SK-N-SH treated with all-trans-retinoic acid at 6 μM for 48 hours (cell line): ENCODE measurements at regions not wholly inside any gene's neighbourhood (a gene's known extent, or its start where the extent isn't known, plus 50 kb on each side); places are given as distances from the start of the nearest gene placed in this dataset.

Experiments used
- ATAC-seq: fragments of 200-7000 bp; cut with Tn5 transposase; 3 replicates; pipeline ENCODE4 v1.9.1; 2020; ENCODE audit warnings: mild to moderate bottlenecking, moderate library complexity
- ARNTL ChIP-seq: fragments of 450-650 bp; formaldehyde crosslinking; IDR thresholded peaks from 2 replicates; pipeline ENCODE4 v1.5.0; 2020; ENCODE audit warnings: low read depth, mild to moderate bottlenecking, moderate library complexity, borderline replicate concordance
- BACH2 ChIP-seq: fragments of 250-450 bp; sonication (Bioruptor Pico); IDR thresholded peaks from 2 replicates; pipeline ENCODE4 v1.9.0; 2021; ENCODE audit warnings: mild to moderate bottlenecking, borderline replicate concordance
- CREB5 ChIP-seq: fragments of 250-450 bp; sonication (Bioruptor Pico); IDR thresholded peaks from 2 replicates; pipeline ENCODE4 v1.5.1; 2020; ENCODE audit warnings: low read depth, mild to moderate bottlenecking, moderate library complexity
- CSDC2 ChIP-seq: fragments of 250-450 bp; sonication (Bioruptor Pico); IDR thresholded peaks from 2 replicates; pipeline ENCODE4 v1.5.0; 2020; ENCODE audit warnings: mild to moderate bottlenecking, moderate library complexity
- CSRNP3 ChIP-seq: fragments of 250-450 bp; sonication (Bioruptor Pico); IDR thresholded peaks from 2 replicates; pipeline ENCODE4 v1.5.1; 2021; ENCODE audit warnings: mild to moderate bottlenecking, moderate library complexity
- ESRRG ChIP-seq: fragments of 250-450 bp; sonication (Bioruptor Pico); IDR thresholded peaks from 2 replicates; pipeline ENCODE4 v1.6.1; 2021; ENCODE audit warnings: mild to moderate bottlenecking
- GLIS3 ChIP-seq: fragments of 250-450 bp; sonication (Bioruptor Pico); IDR thresholded peaks from 2 replicates; pipeline ENCODE4 v1.5.0; 2020; ENCODE audit warnings: mild to moderate bottlenecking, moderate library complexity
- ISL1 ChIP-seq: fragments of 250-450 bp; sonication (Bioruptor Pico); IDR thresholded peaks from 2 replicates; pipeline ENCODE4 v2.1.2; 2022; ENCODE audit warnings: mild to moderate bottlenecking, moderate library complexity
- OSR1 ChIP-seq: fragments of 250-450 bp; sonication (Bioruptor Pico); IDR thresholded peaks from 2 replicates; pipeline ENCODE4 v1.8.0; 2022; ENCODE audit warnings: moderate library complexity, mild to moderate bottlenecking, inconsistent platforms
- PATZ1 ChIP-seq: fragments of 250-450 bp; sonication (Bioruptor Pico); IDR thresholded peaks from 2 replicates; pipeline ENCODE4 v1.8.0; 2020; ENCODE audit warnings: mild to moderate bottlenecking, moderate library complexity, borderline replicate concordance
- POU6F1 ChIP-seq: fragments of 250-450 bp; sonication (Bioruptor Pico); IDR thresholded peaks from 2 replicates; pipeline ENCODE4 v1.8.0; 2021; ENCODE audit warnings: low read depth, mild to moderate bottlenecking, moderate library complexity, borderline replicate concordance
- PPARA ChIP-seq: fragments of 250-450 bp; sonication (Bioruptor Pico); IDR thresholded peaks from 2 replicates; pipeline ENCODE4 v1.5.0; 2020; ENCODE audit warnings: mild to moderate bottlenecking, borderline replicate concordance
- SNAI2 ChIP-seq: fragments of 250-450 bp; sonication (Bioruptor Pico); IDR thresholded peaks from 2 replicates; pipeline ENCODE4 v1.5.0; 2020; ENCODE audit warnings: mild to moderate bottlenecking, moderate library complexity
- TCF4 ChIP-seq: fragments of 250-450 bp; sonication (Bioruptor Pico); IDR thresholded peaks from 2 replicates; pipeline ENCODE4 v1.8.0; 2021; ENCODE audit warnings: mild to moderate bottlenecking, moderate library complexity, borderline replicate concordance
- TOX ChIP-seq: fragments of 250-450 bp; sonication (Bioruptor Pico); IDR thresholded peaks from 2 replicates; pipeline ENCODE4 v1.8.0; 2021; ENCODE audit warnings: mild to moderate bottlenecking, moderate library complexity, borderline replicate concordance
- TSHZ2 ChIP-seq: fragments of 250-450 bp; sonication (Bioruptor Pico); IDR thresholded peaks from 2 replicates; pipeline ENCODE4 v1.5.0; 2020; ENCODE audit warnings: mild to moderate bottlenecking, moderate library complexity
- ZC3H10 ChIP-seq: fragments of 250-450 bp; sonication (Bioruptor Pico); IDR thresholded peaks from 2 replicates; pipeline ENCODE4 v1.5.1; 2021; ENCODE audit warnings: mild to moderate bottlenecking, moderate library complexity
- ZFP3 ChIP-seq: fragments of 250-450 bp; sonication (Bioruptor Pico); IDR thresholded peaks from 2 replicates; pipeline ENCODE4 v1.5.0; 2020; ENCODE audit warnings: mild to moderate bottlenecking, moderate library complexity
- ZFP30 ChIP-seq: fragments of 450-650 bp; formaldehyde crosslinking; IDR thresholded peaks from 2 replicates; pipeline ENCODE4 v1.5.0; 2022; ENCODE audit warnings: mild to moderate bottlenecking, moderate library complexity
- ZNF565 ChIP-seq: fragments of 450-650 bp; formaldehyde crosslinking; conservative IDR thresholded peaks from 2 replicates; pipeline ENCODE4 v1.5.0; 2020; ENCODE audit warnings: low read depth, mild to moderate bottlenecking, moderate library complexity
- ZNF70 ChIP-seq: fragments of 450-650 bp; formaldehyde crosslinking; IDR thresholded peaks from 2 replicates; pipeline ENCODE4 v1.5.0; 2020; ENCODE audit warnings: mild to moderate bottlenecking, moderate library complexity
- ZNF8 ChIP-seq: fragments of 450-650 bp; formaldehyde crosslinking; IDR thresholded peaks from 2 replicates; pipeline ENCODE4 v1.5.0; 2020; ENCODE audit warnings: mild to moderate bottlenecking, moderate library complexity

GRCh38 chr2:62654876-62655359, 50.6 kb upstream of the EHBP1 start:
- TF ChIP-seq OSR1 (CRISPR knock-in tag) (no peak), ZNF8 (CRISPR knock-in tag) (no peak), CREB5 (CRISPR knock-in tag) (no peak), CSDC2 (CRISPR knock-in tag) (no peak), CSRNP3 (CRISPR knock-in tag) (no peak), PATZ1 (CRISPR knock-in tag) (no peak), BACH2 (CRISPR knock-in tag) (no peak), ZC3H10 (no peak), ZFP3 (CRISPR knock-in tag) (no peak), ZNF70 (CRISPR knock-in tag) (no peak), ZFP30 (CRISPR knock-in tag) (no peak), GLIS3 (CRISPR knock-in tag) (no peak), SNAI2 (CRISPR knock-in tag) (no peak), TOX (no peak), TSHZ2 (CRISPR knock-in tag) (no peak)
- no peak for ATAC-seq

- no peak for ATAC-seq
- no peak for TF ChIP-seq ISL1 (CRISPR knock-in tag)
- no peak for TF ChIP-seq ZNF8 (CRISPR knock-in tag)
- no peak for TF ChIP-seq ARNTL (CRISPR knock-in tag)
- no peak for TF ChIP-seq TCF4
- no peak for TF ChIP-seq ZFP30 (CRISPR knock-in tag)
- TF ChIP-seq SNAI2 (CRISPR knock-in tag), result no peak
- no peak for TF ChIP-seq GLIS3 (CRISPR knock-in tag)
- TF ChIP-seq TSHZ2 (CRISPR knock-in tag), result no peak
- TF ChIP-seq, all 23 proteins: peak for 0
These were observed 51.1 kb upstream of the EHBP1 start for GRCh38 chr2:62654423-62654791.

GRCh38 chr2:62653582-62654422, 51.7 kb upstream of the EHBP1 start:
- ATAC-seq, result no peak
- no peak for TF ChIP-seq ZNF565
- no peak for TF ChIP-seq BACH2 (CRISPR knock-in tag)
- no peak for TF ChIP-seq ESRRG (CRISPR knock-in tag)
- no peak for TF ChIP-seq ISL1 (CRISPR knock-in tag)
- TF ChIP-seq PPARA (CRISPR knock-in tag), result no peak
- TF ChIP-seq CSRNP3 (CRISPR knock-in tag), result no peak
- no peak for TF ChIP-seq ZNF70 (CRISPR knock-in tag)
- TF ChIP-seq ZNF8 (CRISPR knock-in tag), result no peak
- TF ChIP-seq ARNTL (CRISPR knock-in tag), result no peak
- TF ChIP-seq POU6F1 (CRISPR knock-in tag), result no peak
- no peak for TF ChIP-seq OSR1 (CRISPR knock-in tag)
- TF ChIP-seq CSDC2 (CRISPR knock-in tag), result no peak
- no peak for TF ChIP-seq TOX
